Stimulated activated CD4-positive, alpha-beta T cell treated with anti-CD3 and anti-CD28 coated beads, Interleukin-1b, Interleukin-23, amount 100 ng/mL, for 4 hours (primary cell): ENCODE measurements at regions not wholly inside any gene's neighbourhood (a gene's known extent, or its start where the extent isn't known, plus 50 kb on each side); places are given as distances from the start of the nearest gene placed in this dataset.
"Not testable (repeated sequence)": the region's sequence is repeated elsewhere in the genome, so short reads cannot be mapped to it uniquely, and the experiment has no call there.

ENCODE experiments used
- DNase-seq, 2 donors: peaks; one replicate each; pipeline ENCODE4 v3.0.0-alpha.2; 2020; ENCODE audit warnings: low read depth in 2 of 2

DNA sequence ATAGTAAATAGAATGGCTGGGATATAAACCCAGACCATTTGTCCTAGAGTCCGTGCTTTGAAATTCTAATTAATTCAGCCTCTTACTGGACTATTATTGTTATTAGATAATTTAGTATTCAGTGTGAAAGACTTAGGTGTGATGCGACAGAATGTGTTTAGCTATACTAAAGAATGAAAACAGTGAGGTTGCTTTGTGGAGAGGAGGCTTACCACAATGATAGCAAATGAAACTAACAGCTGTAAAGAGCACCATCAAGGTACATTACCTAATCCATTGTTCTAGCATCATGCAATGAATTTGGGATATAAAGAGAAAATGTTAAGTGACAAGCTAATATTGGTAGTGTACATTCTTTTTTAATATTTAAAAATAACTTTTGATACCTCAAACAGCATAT lies 911.1 kb downstream of the KCNT2 start:
- DNase-seq = no peak

GRCh38 chr1:195686764-195687163 lies 921.5 kb downstream of the KCNT2 start:
- DNase-seq = no peak

GRCh38 chr1:195664628-195665027 lies 943.6 kb downstream of the KCNT2 start:
- no peak for DNase-seq

- DNase-seq = no peak
Measured at GRCh38 chr1:195663549-195664280, 944.5 kb downstream of the KCNT2 start.

GRCh38 chr1:195656780-195657179 lies 951.5 kb downstream of the KCNT2 start:
- DNase-seq = no peak

DNA sequence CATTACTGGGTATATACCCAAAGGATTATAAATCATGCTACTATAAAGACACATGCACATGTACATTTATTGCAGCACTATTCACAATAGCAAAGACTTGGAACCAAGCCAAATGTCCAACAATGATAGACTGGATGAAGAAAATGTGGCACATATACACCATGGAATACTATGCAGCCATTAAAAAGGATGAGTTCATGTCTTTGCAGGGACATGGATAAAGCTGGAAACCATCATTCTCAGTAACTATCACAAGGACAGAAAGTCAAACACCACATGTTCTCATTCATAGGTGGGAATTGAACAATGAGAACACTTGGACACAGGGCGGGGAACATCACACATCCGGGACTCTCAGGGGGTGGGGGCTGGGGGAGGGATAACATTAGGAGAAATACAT lies 959.4 kb downstream of the KCNT2 start:
- not testable (repeated sequence) for DNase-seq

- DNase-seq = no peak
Measured at GRCh38 chr1:195637539-195637938, 970.7 kb downstream of the KCNT2 start.

- no peak for DNase-seq
Measured at GRCh38 chr1:195618287-195618686, 990.0 kb downstream of the KCNT2 start.

DNA sequence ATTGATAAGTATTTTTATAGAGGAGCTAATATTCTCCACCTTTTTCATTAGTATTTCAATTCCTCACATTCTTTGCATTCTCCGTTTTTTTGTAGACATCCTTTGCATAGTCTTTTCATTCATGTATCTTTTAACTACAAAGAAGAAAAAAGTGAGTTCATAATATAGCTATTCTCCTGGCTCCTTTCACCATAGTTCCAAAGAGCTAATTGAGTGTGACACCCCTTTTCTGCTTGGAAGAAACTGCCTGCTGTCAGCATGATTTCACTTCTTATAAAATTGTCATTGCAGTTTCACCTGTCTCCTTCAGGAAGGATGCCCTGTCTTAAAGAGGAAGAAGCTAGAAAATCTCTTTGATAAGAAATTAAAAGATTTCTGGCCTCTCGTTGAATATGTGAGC lies 991.1 kb downstream of the KCNT2 start:
- no peak for DNase-seq

- no peak for DNase-seq
Measured at GRCh38 chr1:195608883-195609282, 999.4 kb downstream of the KCNT2 start.

GRCh38 chr1:195606483-195606882 lies 1001.8 kb downstream of the KCNT2 start:
- no peak for DNase-seq

GRCh38 chr1:195604287-195604686 lies 1004.0 kb downstream of the KCNT2 start:
- DNase-seq = no peak

- DNase-seq = no peak
Measured at GRCh38 chr1:195597891-195598290, 1010.3 kb downstream of the KCNT2 start.

GRCh38 chr1:195594773-195595172 lies 1013.5 kb downstream of the KCNT2 start:
- DNase-seq = no peak

GRCh38 chr1:195594322-195594721 lies 1013.9 kb downstream of the KCNT2 start:
- no peak for DNase-seq

DNA sequence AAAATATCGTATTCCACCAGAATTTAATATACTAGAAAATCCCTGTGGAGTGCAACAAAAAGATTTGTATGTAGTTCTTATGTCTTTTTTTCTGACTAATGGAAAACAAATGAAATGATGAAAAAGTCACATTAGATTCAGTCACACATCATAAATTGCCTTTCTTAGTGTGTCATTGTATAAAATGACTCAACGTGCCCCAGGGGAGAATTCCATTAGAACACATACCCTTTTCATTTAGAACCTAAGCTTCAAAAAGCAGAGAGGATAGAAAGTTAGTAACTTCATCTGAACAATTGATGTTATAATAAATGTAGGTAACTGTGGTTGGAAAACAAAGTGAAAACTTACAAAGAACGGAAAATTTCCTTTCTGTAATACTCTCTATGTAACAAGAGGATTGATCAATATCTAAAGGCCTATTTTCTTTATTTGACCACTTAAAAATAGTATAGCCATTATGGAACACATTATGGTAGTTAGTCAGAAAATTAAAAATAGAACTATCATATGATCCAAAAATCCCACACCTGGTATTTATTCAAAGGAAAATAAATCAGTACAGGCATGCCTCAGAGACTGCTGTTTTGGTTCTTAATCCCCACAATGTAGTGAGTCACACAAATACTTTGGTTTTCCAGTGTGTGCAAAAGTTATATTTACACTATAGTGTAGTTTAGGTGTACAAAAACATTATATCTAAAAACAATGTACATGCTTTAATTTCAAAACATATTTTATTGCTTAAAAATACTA lies 1016.1 kb downstream of the KCNT2 start:
- DNase-seq = no peak

GRCh38 chr1:195590649-195591048 lies 1017.6 kb downstream of the KCNT2 start:
- DNase-seq = no peak

GRCh38 chr1:195584870-195585624 lies 1023.2 kb downstream of the KCNT2 start:
- DNase-seq = no peak

GRCh38 chr1:195580988-195581387 lies 1027.3 kb downstream of the KCNT2 start:
- DNase-seq = no peak

DNA sequence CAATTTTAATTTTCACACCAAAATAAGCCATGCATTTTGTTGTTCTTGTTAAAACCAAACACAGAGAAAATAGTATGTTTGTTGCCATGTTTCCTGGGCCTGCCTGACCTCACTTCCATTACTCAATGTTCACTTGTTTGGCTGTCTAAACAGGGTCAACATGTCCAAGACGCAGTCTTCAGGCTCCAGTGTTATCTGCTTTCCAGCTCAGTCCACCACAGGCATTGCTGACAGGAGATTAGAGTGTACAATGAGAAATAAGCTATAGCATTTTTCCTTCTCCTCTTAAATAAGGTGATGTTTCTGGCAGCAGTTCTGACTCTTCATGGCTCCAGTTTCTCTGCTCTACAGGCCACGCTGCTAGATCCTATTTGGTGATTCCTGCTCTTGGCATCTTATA lies 1030.5 kb downstream of the KCNT2 start:
- DNase-seq = no peak

DNA sequence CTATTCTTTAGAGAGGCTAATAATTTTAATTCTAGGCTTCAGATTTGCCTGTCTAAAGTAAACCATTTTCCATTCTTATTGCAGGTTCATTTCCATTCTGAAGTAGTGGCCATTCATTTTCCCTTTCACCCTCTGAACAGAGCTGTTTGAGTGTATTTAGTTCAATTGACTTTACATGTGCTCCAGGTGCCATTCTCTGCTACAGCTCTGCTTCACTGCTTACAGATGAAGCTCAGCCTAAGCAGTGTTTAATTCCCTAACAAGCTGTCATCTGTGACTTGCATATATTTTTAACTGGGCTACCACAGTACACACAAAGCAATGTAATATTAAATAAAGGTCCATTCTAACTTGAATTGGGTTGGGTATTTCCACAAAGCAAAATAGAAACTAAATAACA lies 1031.6 kb downstream of the KCNT2 start:
- DNase-seq = no peak

- no peak for DNase-seq
Measured at GRCh38 chr1:195574511-195574910, 1033.7 kb downstream of the KCNT2 start.

GRCh38 chr1:195569934-195570333 lies 1038.3 kb downstream of the KCNT2 start:
- no peak for DNase-seq
